Right lung (tissue), 2 donors: ENCODE measurements at regions not wholly inside any gene's neighbourhood (a gene's known extent, or its start where the extent isn't known, plus 50 kb on each side); places are given as distances from the start of the nearest gene placed in this dataset.
A peak's percentile ranks its signal among the peaks of the same experiment; 100 is the strongest.

Source experiments
- DNase-seq, 2 donors: peaks; one replicate each; pipeline ENCODE4 v3.0.0-alpha.2; 2013

DNA sequence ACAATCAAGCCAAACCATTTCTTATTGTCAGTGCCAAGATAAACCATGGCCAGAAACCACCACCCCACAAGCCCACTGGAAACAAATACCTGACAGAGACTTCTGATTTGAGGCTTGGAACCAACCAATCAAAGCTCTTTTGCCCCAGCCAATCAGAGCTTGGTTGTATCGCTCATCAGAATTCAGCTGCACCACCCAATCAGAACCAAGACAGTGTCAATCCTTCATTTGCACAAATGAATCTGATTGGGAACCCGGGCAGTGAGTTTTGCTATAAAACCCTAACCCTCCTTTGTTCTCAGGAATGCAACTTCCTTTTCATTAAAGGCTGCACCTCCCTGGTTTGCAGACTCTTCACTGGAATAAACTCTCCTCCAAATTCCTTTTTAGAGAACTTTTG lies 87.4 kb downstream of the ELAPOR2 start:
- DNase-seq, result no peak

DNA sequence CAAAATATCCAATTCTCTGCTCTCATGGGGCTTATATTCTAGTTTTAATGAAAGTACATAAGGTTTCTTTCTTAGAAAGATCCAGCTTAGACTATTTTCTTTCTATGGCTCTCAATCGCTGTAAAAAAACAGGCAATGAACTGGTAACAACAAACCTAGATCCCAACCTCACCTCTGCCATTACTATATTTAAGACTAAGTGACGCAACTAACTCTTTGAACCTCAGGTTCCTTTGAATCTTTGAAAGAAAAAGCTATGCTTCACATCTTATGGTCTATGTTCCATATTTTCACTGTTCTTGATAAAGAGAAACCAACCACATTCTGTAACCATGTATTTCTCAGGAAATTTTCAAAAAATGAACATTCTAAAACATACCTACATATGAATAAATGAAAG lies 88.5 kb downstream of the ELAPOR2 start:
- DNase-seq, result no peak

DNA sequence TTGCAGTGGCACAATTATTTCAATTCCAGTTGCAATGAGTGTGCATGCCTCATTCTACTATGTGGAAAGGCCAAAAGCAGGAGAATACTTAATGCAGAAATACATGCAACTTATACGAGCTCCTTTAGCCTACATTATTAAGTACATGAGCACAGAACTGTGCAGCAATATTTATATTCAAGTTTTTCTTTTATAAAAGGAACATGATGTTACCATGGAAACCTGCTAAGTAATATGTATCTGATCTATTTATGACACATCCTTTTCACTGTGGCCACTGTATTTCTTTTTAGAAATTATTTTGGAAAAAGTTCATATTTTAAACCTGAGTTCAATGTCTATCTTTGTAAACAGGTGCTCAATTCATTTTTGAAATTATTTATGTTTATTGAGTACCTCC lies 88.9 kb downstream of the ELAPOR2 start:
- DNase-seq, result no peak

DNA sequence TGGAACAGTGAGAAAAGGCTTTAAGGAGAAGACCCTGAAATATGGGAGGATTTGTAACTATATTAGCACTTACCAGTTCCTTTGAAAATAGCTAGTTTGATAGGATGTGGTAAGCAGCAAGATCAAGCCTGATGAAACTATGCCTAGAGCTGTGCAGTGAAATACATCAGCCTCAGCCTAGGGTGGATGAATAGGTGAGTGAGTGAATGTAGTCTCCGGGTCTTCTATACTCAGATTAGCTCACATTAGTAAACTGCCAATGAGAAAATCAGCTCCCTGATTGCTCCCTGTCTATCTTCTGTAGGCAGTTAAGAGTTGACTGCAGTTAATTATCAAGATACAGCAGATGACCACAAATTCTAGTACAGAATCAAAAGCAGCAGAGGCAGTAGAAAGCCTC lies 89.6 kb downstream of the ELAPOR2 start:
- DNase-seq, result no peak

DNA sequence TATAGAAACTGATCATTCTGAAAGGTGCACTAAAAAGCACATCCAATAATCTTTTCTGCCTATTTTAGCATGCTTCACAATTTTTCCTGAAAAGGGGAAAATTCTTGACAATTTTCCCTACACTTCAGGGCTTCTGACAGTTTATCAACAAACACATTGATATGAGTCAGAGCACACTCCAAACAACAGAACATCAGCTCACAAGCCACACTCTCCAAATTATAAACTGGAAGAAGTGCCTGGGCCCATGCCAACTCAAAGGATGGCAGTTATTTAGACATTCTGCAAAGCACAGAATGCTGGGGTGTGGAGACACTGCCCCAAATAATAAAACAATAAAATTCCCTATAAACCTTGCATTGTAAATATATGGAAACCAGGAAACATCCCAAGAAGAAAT lies 90.8 kb downstream of the ELAPOR2 start:
- no peak for DNase-seq

DNA sequence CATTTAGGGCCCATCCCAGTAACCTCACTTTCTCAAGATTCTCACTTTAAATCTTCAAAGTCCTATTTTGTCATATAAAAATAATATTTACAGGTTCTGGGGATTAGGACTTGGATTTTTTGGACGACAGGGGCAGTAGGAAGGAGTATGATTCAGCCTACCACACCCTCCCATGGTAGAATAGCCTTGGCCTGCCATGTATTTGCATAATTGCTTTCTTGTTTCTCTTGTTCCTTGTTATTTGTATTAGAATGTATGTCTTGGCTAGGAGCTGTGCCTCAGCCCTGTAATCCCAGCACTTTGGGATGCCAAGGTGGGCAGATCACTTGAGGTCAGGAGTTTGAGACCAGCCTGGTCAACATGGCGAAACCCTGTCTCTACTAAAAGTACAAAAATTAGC lies 92.5 kb downstream of the ELAPOR2 start:
- no peak for DNase-seq

DNA sequence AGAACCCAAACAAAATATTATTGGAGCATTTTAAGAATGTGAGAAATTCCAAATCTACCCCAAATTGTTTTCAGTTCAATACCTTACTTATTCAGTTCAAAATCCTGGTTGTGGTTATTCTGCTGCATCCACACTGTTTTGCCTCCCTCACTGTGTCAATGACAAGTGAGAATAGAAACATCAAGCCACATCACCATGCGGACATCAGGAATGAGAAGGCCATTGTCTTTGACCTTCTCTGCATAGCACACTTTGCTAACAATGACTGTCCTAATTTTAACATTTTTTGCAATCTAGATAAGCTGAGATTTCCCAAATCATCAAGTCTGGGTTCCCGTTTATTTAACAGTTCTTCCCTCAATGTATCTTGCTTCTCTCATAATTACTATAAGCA lies 93.7 kb downstream of the ELAPOR2 start:
- DNase-seq, result no peak

DNA sequence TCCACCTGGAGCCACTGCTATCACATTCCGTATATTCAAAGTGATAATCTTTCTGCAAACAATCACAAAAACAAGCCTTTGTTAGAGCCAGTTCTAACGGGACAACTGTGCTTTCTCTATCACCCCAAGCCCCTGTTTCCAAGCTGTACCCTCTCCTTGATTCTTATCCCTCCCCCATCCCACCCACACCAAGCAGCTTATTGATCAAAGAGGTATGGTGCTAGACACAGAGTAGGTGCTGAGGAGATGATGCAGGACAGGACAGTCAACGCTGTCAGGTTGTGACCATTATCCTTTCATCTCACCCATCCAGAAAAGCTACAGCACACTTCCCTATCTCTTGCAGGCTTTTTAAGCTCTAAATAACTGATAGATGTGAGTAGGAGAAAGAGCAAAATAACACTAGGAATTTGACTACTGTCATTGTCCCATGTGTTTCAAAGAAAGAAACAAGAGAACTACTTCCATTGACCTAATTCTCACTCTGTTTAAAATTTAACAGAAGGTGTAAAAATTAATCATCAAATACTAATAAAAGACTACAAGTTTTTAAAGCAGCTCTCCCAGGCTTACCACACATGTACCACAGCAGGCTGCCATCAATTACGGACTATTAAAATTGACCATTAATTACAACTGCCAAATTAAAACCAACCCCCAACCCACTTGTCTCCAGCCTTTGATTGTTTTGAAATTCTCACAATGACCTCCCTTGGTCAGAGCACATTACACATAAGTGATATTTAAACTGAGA lies 94.3 kb downstream of the ELAPOR2 start:
- no peak for DNase-seq

DNA sequence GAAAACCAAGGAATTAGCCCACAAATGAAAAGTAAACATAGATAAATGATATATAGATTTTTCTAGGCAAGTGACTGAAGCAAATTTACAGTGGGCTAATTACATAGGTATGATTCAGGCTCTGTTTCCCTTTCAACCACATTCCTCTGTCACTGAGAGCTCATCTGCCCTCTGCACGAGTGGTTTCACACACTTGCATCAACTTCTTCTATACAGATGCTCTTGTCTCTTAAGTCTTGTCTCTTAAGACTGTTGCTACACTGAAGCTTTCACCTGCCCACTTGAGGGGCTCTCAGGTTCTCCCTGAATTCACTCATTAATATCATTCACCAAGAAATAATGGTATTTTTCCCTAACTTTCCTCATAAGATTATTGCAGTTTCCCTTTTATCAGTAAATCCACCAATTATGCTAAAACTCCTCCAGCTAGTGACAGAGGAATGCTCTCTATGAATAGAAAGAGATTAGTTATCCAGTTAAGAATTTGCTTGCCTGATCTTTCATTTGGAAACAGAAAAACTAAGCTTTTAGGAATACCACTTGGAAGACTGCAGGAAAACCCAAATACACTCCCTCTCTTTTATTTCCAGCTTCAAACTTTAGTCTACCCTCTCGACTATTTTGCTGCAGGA lies 95.7 kb downstream of the ELAPOR2 start:
- DNase-seq, result no peak

DNA sequence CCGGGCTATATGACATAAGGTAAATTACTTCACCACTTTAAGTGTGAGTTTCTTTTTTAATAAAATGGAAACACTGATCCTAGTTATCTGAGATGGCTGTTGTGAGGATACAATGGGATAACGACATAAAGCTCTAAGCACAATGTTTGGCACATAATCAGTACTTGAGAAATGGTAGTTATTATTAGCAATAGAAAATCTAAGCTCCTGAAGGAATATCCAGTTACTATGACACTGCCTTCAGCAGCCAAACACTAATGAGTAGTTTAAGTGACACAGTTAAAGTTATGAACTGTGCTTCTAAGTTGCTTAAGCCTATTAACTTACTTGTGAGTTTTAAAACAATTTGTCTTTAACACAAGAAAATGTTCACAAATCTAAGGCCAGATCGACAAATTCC lies 96.8 kb downstream of the ELAPOR2 start:
- no peak for DNase-seq

DNA sequence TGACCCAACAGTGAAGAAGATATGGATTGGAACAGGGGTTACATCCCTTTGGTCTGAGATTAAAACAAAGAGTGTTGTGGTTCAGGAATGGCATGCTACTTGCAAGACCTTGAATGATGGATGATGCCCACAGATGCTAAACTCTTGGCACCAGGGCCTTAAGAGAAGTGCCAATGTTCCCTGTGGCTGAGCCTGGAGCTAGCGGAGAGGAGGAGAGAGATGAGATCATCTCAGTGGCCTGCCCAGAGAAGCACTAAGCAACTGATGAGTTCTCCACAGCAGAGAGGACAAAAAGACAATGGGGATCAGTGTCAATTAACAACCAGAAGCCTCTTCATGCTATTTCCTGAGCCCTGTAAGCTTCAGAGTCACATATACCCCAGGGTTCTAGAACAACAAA lies 97.8 kb downstream of the ELAPOR2 start:
- DNase-seq, result no peak

DNA sequence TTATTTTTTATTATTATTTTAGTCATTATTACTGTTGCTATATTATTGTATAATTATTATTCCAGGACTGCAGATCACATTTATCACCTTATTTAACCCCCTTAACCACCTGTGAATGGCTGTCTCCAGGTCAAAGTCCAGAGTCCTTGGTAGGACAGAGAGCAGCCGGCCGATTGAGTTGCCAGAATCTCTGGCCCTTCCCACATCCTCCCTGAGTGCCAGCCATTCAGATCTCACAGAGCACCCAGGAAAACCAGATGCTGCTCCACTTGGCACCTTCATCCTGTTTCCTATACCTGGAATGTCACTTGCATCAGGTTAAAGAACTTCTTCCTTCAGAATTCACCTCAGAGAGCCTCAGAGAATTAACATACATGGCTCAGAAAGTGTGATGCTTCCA lies 101.1 kb downstream of the ELAPOR2 start:
- DNase-seq, result no peak

DNA sequence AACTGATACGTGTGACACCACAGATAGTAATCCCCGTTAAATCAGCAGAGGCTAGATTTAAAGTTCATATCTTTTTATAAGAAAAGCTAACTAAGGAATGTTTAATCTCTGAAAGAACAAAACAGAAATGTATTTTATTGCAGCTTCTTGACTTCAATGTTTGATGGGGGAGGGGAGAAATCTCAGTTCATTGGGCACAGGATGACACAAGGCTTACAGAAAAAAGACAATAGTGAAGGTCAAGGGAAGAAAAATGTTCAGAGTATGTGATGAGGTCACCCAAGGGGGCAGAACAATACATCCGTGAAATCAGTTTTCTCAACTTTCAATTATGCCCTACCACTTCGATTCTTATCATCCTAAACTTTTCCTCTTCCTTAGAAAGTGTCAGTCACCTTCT lies 102.9 kb downstream of the ELAPOR2 start:
- no peak for DNase-seq

DNA sequence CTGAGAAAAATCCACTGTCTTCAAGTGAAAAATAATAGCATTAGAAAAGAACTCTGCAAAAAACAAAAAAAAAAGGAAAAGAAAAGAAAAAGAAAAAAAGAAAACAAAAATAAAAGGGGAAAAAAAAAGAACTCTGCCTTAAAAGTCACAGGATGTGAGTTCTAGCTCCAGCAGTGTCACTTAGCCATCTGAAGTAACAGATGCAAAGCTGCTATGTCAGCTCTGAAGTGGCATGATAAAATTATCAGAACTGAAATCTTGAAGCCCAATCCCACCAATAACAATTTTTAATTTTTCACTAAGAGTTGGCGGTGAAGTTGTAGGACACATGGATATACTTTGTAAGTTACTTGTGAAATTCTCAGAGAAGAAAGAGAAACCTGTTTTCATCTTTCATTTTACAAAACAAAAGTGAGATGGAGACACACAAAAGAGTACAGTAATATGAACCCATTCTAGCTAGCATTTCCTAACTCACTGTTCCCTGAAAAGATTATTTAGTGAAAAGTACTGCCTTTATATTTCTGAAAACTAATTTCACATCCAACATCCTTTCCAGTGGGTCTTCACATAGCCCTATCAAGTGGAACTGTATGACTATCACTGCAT lies 103.5 kb downstream of the ELAPOR2 start:
- DNase-seq, result no peak

DNA sequence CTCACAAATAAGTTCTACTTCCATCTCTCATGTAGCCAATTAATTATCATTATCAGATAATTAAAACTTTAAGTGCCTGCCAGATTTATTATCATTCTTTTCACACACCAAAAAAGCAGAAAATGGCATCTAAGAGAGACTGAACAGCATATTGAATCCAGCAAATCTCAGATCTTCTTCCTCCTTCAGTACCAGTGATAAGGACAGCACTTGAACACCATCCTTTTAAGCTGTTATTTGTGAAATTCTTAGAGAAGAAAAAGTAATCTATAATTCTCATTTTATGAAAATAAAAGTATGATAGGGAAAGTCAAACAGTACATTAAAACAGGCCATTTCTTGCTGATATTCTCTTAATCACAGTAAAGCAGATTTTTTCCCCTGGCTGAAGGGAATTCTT lies 104.5 kb downstream of the ELAPOR2 start:
- no peak for DNase-seq

DNA sequence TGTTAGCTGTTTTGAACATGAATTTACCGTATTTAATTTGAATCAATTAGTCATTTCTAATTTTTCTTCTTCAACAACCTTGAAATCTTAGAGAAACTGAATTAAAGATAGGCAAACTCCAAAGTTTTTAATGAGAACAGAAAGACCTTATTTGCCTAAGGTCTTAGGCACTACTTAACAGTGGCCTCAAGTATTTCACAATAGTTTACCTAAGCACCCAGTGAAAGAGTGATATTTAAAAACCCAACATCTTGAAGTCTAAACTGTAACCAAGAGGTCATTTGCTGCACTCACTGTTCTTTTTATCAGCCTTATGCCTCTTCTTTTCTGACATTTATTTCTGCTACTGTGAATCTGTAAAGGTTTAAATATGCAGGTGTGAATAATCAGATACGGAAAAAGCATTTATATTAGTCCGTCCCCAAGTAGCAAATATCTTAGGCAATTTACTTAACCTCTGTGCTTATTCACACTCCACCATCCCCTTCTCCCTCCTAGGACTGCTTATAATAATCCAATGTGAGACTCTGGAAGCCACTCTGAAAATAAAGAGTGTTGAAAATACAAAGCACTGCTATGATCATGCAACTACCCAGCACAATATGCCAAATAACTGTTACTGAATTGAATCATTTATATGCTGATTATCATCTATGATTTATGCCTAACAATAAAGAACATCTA lies 105.7 kb downstream of the ELAPOR2 start:
- peak in 1 of 2 donors; percentile 6 for DNase-seq

DNA sequence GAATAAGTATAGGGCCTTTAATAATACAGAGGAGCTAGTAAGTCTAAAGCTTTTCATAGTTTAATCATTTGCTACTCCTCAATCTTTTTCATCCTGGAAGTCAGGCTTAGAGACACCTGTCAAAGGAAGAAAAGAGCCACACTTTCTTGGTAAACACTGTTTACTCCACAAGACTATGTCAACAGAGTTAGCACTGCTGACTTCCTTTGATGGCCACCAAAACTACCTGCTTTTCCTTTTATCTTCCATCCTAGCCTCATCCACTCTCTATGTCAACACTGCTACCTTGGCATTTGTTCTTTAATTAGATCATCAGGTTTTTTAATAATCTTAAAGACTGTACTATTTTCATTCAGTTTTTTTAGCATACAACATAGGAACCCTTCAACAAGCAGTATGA lies 106.2 kb downstream of the ELAPOR2 start:
- DNase-seq, result no peak

DNA sequence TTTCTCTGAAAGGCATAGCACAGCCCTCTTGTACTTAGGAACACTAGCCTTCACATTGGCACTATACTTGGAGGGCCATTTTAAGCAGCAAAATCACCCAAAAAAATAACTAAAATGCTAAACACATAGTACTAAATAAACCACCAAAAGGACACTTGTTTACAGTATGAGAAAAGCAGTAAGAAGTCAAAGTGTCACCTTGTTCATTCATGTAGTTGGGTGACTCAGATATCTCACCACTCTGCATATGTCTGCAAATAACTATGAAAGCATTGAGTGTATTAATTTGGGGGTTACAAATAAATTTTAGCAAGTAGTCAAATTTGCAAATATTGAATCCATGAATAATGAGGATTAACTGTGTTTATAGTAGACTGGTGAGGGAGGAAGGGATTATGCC lies 107.6 kb downstream of the ELAPOR2 start:
- DNase-seq, result no peak

DNA sequence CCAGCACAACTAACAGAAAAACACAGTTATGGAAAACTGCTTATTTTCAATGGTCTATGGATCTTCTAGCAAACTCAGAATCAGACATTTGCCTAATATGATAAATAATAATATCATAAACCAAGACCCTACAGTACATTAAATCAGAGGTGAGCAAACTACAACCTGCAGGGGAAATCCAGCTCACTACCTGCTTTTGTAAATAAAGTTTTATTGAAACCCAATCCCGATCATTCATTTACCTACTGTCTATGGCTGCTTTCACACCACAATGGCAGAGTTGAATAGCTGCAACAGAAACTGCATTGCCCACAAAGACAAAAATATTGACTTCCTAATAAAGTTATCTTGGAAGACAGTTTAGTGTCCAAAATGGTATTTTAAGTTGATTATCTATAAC lies 108.5 kb downstream of the ELAPOR2 start:
- DNase-seq, result no peak

DNA sequence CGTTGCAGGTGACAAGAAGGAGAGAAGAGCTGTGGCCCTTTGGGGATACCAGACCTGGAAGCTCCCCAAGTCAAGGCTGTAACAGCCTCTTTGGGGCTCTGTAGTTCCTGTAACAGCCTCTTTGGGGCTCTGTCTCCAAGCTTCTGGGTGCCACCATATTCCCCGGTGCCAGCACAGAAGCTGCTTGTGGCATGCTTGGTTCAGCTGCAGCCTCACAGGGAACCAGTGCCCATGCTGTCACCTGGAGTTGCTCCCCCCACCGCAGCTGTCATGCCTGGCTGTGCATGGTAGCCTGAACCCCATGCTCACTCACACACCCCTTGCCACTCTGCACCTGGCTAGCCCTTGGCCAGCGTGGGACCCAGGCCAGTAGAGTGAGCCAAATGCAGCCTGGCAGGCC lies 109.1 kb downstream of the ELAPOR2 start:
- DNase-seq, result no peak

DNA sequence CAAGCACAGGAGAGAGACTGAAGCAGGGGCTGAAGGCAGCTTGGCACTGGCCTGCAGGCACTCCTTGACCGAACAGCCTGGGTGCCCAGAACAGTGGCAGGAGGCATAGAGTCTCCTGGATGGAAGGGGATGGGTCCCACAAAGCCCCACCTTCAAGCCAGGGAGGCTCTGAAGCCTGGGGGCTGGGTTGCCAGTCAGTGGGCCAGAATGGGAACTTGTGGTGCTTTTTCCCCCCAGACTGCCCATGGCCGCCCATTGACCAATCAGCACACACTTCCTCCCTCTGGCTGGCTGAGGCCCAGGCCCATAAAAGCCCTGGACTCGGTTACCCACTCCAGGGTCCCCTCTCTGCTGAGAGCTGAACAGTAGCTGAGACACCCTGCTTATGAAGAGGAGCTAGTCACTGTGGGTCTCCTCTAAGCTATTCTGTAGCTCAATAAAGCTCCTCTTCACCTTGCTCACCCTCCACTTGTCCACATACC lies 109.6 kb downstream of the ELAPOR2 start:
- DNase-seq, result no peak

DNA sequence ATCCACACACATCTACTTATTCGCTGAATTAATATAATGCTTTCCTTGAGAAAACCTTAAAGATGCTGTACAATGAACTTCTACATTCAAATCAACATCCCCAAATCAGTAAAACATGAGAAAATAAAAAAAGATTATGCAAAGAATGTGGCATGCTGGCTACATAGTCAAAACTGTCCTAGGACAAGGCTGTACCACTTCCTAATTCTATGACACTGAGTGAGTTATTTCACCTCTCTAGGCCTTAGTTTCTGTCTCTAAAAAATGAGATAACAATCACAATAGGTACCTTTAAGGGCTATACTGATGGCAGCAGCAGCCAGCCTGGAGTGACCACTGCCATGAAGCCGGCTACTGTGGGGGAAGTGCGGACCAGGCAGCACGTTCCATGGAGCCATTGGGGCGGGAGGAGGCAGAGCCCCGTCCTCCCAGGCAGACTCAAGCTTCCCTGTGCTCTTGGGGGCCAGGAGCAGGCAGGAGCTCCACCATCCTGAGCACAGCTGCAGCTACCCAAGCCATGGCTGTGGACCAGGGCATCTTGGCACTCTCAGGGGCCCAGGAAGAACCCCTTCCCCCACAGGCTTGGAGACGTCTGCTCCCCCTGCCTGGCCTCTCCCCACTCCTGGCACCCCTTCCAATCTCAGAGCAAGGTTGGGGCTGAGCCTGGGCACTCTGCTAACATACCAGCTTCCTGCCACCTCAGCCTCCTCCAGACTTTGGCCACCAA lies 110.2 kb downstream of the ELAPOR2 start:
- DNase-seq, result no peak
